ENCODE measurements at regions not wholly inside any gene's neighbourhood (a gene's known extent, or its start where the extent isn't known, plus 50 kb on each side); places are given as distances from the start of the nearest gene placed in this dataset.
A peak's percentile ranks its signal among the peaks of the same experiment; 100 is the strongest.

- no peaks in the 10 kb centered on the region for H3K9me2 ChIP-seq (ENCODE audit: insufficient read depth)
- H3K27me3 ChIP-seq (replicated peaks; ENCODE audit: insufficient read depth): no peaks in the 10 kb centered on the region
- H3K4me1 ChIP-seq (ENCODE audit: insufficient read depth): no peaks in the 10 kb centered on the region
- H3K9me3 ChIP-seq (ENCODE audit: low read depth): no peaks in the 10 kb centered on the region
- H3K9ac ChIP-seq: no peak overlapping the region
- no peak overlapping the region for H2AFZ ChIP-seq
- no peaks in the 10 kb centered on the region for H3K79me2 ChIP-seq (ENCODE audit: insufficient read depth)
- no peak for TF ChIP-seq EZH2phosphoT487 (IDR thresholded peaks at IDR 0.05; ENCODE audit: insufficient read depth, low read depth)
- no peak for TF ChIP-seq EZH2 (IDR thresholded peaks at IDR 0.05; ENCODE audit: insufficient read depth, poor library complexity, severe bottlenecking)
- no peak overlapping the region for H3K4me3 ChIP-seq
- no peaks in the 10 kb centered on the region for H3F3A ChIP-seq (ENCODE audit: insufficient read depth)
- H3K27ac ChIP-seq: no peak overlapping the region
- in situ Hi-C loops (cut with MboI): loop anchor here (10.0 to 25.0 kb wide), 3 partner anchors 46 to 1711 kb away; no protein-coding TSS in a partner anchor
- no peaks in the 10 kb centered on the region for H4K20me1 ChIP-seq (ENCODE audit: insufficient read depth)
- no peak overlapping the region for H3K4me2 ChIP-seq (ENCODE audit: unreplicated experiment)
- no peak for DNase-seq
- 42% methylated on average over 2 of the region's 2 CpGs for WGBS, 2 experiments (ENCODE audit: low coverage in 1 of 2, low lambda C conversion rate in 2 of 2, missing lambda C conversion rate in 2 of 2)
- H3K36me3 ChIP-seq (ENCODE audit: low read depth): no peaks in the 10 kb centered on the region
These were observed 373.8 kb upstream of the SYT4 start for GRCh38 chr18:43651057-43651456.

GRCh38 chr18:43656547-43656946 lies 379.3 kb upstream of the SYT4 start:
- H3K36me3 ChIP-seq (ENCODE audit: low read depth): no peaks in the 10 kb centered on the region
- no peak for DNase-seq
- no peaks in the 10 kb centered on the region for H3K27me3 ChIP-seq (replicated peaks; ENCODE audit: insufficient read depth)
- no peak for TF ChIP-seq EZH2phosphoT487 (IDR thresholded peaks at IDR 0.05; ENCODE audit: insufficient read depth, low read depth)
- TF ChIP-seq EZH2 (IDR thresholded peaks at IDR 0.05; ENCODE audit: insufficient read depth, poor library complexity, severe bottlenecking): no peak
- no peaks in the 10 kb centered on the region for H3K9me3 ChIP-seq (ENCODE audit: low read depth)
- WGBS, 2 experiments (ENCODE audit: low coverage in 1 of 2, low lambda C conversion rate in 2 of 2, missing lambda C conversion rate in 2 of 2): 49 to 53% methylated on average over 2 of the region's 2 CpGs
- H3F3A ChIP-seq (ENCODE audit: insufficient read depth): peaks cover under 1% of the 10 kb centered on the region; the same call in 1 of the 2 replicates
- in situ Hi-C loops (cut with MboI): loop anchor here (10.0 to 25.0 kb wide), 3 partner anchors 52 to 1706 kb away; no protein-coding TSS in a partner anchor
- peaks cover under 1% of the 10 kb centered on the region; the same call in 1 of the 2 replicates for H3K4me1 ChIP-seq (ENCODE audit: insufficient read depth)
- no peaks in the 10 kb centered on the region for H4K20me1 ChIP-seq (ENCODE audit: insufficient read depth)
- H3K9me2 ChIP-seq (ENCODE audit: insufficient read depth): no peaks in the 10 kb centered on the region
- H3K4me3 ChIP-seq: no peak overlapping the region
- no peaks in the 10 kb centered on the region for H3K79me2 ChIP-seq (ENCODE audit: insufficient read depth)
- no peak overlapping the region for H3K9ac ChIP-seq
- no peak overlapping the region for H3K4me2 ChIP-seq (ENCODE audit: unreplicated experiment)
- H3K27ac ChIP-seq: no peak overlapping the region
- H2AFZ ChIP-seq: no peak overlapping the region

- H3F3A ChIP-seq (ENCODE audit: insufficient read depth): peaks cover 30% of the 10 kb centered on the region
- in situ Hi-C loops (cut with MboI): loop anchor here (25.0 kb wide), 2 partner anchors 1001 to 1701 kb away; no protein-coding TSS in a partner anchor
- H3K4me2 ChIP-seq (ENCODE audit: unreplicated experiment): no peak overlapping the region
- H3K27me3 ChIP-seq (replicated peaks; ENCODE audit: insufficient read depth): no peaks in the 10 kb centered on the region
- H3K9me2 ChIP-seq (ENCODE audit: insufficient read depth): no peaks in the 10 kb centered on the region
- TF ChIP-seq EZH2 (IDR thresholded peaks at IDR 0.05; ENCODE audit: insufficient read depth, poor library complexity, severe bottlenecking) (no peak), EZH2phosphoT487 (IDR thresholded peaks at IDR 0.05; ENCODE audit: insufficient read depth, low read depth) (no peak)
- H3K9me3 ChIP-seq (ENCODE audit: low read depth): no peaks in the 10 kb centered on the region
- no peaks in the 10 kb centered on the region for H3K79me2 ChIP-seq (ENCODE audit: insufficient read depth)
- DNase-seq: peak; percentile 71
- 0 out of 2 replicates have a peak overlapping the region, but pooled peaks have one; percentile 32 for H2AFZ ChIP-seq
- no peak overlapping the region for H3K9ac ChIP-seq
- H3K36me3 ChIP-seq (ENCODE audit: low read depth): no peaks in the 10 kb centered on the region
- no peak overlapping the region for H3K4me3 ChIP-seq
- peak overlapping the region; percentile 38 for H3K27ac ChIP-seq
- no peaks in the 10 kb centered on the region for H4K20me1 ChIP-seq (ENCODE audit: insufficient read depth)
- WGBS, 2 experiments (ENCODE audit: low coverage in 1 of 2, low lambda C conversion rate in 2 of 2, missing lambda C conversion rate in 2 of 2): 53 to 56% methylated on average over 2 of the region's 2 CpGs
- peaks cover 42% of the 10 kb centered on the region for H3K4me1 ChIP-seq (ENCODE audit: insufficient read depth)
These were observed 384.3 kb upstream of the SYT4 start for GRCh38 chr18:43661570-43661969.

GRCh38 chr18:43662657-43663056 lies 385.4 kb upstream of the SYT4 start:
- Histone ChIP-seq H3K9me3 (ENCODE audit: low read depth) (no peaks in the 10 kb centered on the region), H3K9ac (peak overlapping the region; percentile 28; the same call in 1 of the 2 replicates), H2AFZ (peak overlapping the region; percentile 32)

More at GRCh38 chr18:43662657-43663056, 385.4 kb upstream of the SYT4 start:
- peak; percentile 84 for DNase-seq
- H3F3A ChIP-seq (ENCODE audit: insufficient read depth): peaks cover 30% of the 10 kb centered on the region
- H3K9me2 ChIP-seq (ENCODE audit: insufficient read depth): no peaks in the 10 kb centered on the region
- H3K36me3 ChIP-seq (ENCODE audit: low read depth): no peaks in the 10 kb centered on the region
- no peaks in the 10 kb centered on the region for H3K79me2 ChIP-seq (ENCODE audit: insufficient read depth)
- no peaks in the 10 kb centered on the region for H3K27me3 ChIP-seq (replicated peaks; ENCODE audit: insufficient read depth)
- WGBS, 2 experiments (ENCODE audit: low coverage in 1 of 2, low lambda C conversion rate in 2 of 2, missing lambda C conversion rate in 2 of 2): 37 to 45% methylated on average over 4 of the region's 4 CpGs
- no peak for TF ChIP-seq EZH2 (IDR thresholded peaks at IDR 0.05; ENCODE audit: insufficient read depth, poor library complexity, severe bottlenecking)
- no peak for TF ChIP-seq EZH2phosphoT487 (IDR thresholded peaks at IDR 0.05; ENCODE audit: insufficient read depth, low read depth)
- H3K4me1 ChIP-seq (ENCODE audit: insufficient read depth): peaks cover 42% of the 10 kb centered on the region
- peak overlapping the region; percentile 38 for H3K27ac ChIP-seq
- H3K4me2 ChIP-seq (ENCODE audit: unreplicated experiment): peak overlapping the region; percentile 61
- H3K4me3 ChIP-seq: peak overlapping the region; percentile 6; the same call in 1 of the 2 replicates
- no peaks in the 10 kb centered on the region for H4K20me1 ChIP-seq (ENCODE audit: insufficient read depth)
- in situ Hi-C loops (cut with MboI): loop anchor here (25.0 kb wide), 2 partner anchors 1000 to 1700 kb away; no protein-coding TSS in a partner anchor
